ENCODE measurements at regions not wholly inside any gene's neighbourhood (a gene's known extent, or its start where the extent isn't known, plus 50 kb on each side); places are given as distances from the start of the nearest gene placed in this dataset.

DNA sequence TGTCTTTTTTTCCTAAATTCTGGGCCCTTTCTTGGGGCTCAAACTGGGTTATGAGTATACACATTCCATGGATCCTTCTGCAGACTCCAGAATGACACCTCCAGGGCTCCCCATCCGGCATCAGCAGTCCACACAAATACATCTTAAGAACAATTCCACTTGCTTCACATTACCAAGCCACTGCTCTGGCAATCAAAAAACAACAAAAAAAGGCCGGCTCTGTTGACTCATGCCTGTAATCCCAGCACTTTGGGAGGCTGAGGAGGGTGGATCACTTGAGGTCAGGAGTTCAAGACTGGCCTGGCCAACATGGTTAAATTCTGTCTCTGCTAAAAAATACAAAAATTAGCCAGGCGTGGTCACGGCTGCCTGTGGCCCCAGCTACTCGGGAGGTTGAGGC, 49.9 kb upstream of the LPP start:
- ChIA-PET POLR2A (no interaction called here), CTCF (no interaction called here)
- Mint-ChIP-seq H3K36me3 (peaks cover 7% of the 10 kb centered on the region), H3K9me3 (peaks cover 19% of the 10 kb centered on the region), H3K4me1 (peaks cover 20% of the 10 kb centered on the region), H3K4me3 (no peak overlapping the region), H3K27me3 (ENCODE audit: low read depth) (peaks cover 7% of the 10 kb centered on the region), H3K27ac (no peak overlapping the region)
- no peak for DNase-seq (ENCODE audit: low spot score)
- TF ChIP-seq ZNF396 (CRISPR knock-in tag; IDR thresholded peaks at IDR 0.05; ENCODE audit: borderline replicate concordance) (no peak), ELF4 (CRISPR knock-in tag; IDR thresholded peaks at IDR 0.05; ENCODE audit: low read depth) (no peak), MYBL2 (CRISPR knock-in tag; IDR thresholded peaks at IDR 0.05) (no peak), NR3C1 (CRISPR knock-in tag; conservative IDR thresholded peaks at IDR 0.05; ENCODE audit: low read depth) (no peak), RORB (CRISPR knock-in tag; IDR thresholded peaks at IDR 0.05) (no peak), PRRX2 (CRISPR knock-in tag; IDR thresholded peaks at IDR 0.05) (no peak), HMGA2 (CRISPR knock-in tag; IDR thresholded peaks at IDR 0.05) (no peak), SMAD3 (CRISPR knock-in tag; IDR thresholded peaks at IDR 0.05; ENCODE audit: borderline replicate concordance) (no peak)
- TF ChIP-seq, protein P1, sequence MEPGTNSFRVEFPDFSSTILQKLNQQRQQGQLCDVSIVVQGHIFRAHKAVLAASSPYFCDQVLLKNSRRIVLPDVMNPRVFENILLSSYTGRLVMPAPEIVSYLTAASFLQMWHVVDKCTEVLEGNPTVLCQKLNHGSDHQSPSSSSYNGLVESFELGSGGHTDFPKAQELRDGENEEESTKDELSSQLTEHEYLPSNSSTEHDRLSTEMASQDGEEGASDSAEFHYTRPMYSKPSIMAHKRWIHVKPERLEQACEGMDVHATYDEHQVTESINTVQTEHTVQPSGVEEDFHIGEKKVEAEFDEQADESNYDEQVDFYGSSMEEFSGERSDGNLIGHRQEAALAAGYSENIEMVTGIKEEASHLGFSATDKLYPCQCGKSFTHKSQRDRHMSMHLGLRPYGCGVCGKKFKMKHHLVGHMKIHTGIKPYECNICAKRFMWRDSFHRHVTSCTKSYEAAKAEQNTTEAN (CRISPR knock-in tag; IDR thresholded peaks at IDR 0.05): no peak
- TF ChIP-seq, protein P2, sequence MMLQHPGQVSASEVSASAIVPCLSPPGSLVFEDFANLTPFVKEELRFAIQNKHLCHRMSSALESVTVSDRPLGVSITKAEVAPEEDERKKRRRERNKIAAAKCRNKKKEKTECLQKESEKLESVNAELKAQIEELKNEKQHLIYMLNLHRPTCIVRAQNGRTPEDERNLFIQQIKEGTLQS (CRISPR knock-in tag; conservative IDR thresholded peaks at IDR 0.05): no peak
- TF ChIP-seq, protein P3, sequence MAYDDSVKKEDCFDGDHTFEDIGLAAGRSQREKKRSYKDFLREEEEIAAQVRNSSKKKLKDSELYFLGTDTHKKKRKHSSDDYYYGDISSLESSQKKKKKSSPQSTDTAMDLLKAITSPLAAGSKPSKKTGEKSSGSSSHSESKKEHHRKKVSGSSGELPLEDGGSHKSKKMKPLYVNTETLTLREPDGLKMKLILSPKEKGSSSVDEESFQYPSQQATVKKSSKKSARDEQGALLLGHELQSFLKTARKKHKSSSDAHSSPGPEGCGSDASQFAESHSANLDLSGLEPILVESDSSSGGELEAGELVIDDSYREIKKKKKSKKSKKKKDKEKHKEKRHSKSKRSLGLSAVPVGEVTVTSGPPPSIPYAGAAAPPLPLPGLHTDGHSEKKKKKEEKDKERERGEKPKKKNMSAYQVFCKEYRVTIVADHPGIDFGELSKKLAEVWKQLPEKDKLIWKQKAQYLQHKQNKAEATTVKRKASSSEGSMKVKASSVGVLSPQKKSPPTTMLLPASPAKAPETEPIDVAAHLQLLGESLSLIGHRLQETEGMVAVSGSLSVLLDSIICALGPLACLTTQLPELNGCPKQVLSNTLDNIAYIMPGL (CRISPR knock-in tag; IDR thresholded peaks at IDR 0.05): no peak
- TF ChIP-seq, protein P4, sequence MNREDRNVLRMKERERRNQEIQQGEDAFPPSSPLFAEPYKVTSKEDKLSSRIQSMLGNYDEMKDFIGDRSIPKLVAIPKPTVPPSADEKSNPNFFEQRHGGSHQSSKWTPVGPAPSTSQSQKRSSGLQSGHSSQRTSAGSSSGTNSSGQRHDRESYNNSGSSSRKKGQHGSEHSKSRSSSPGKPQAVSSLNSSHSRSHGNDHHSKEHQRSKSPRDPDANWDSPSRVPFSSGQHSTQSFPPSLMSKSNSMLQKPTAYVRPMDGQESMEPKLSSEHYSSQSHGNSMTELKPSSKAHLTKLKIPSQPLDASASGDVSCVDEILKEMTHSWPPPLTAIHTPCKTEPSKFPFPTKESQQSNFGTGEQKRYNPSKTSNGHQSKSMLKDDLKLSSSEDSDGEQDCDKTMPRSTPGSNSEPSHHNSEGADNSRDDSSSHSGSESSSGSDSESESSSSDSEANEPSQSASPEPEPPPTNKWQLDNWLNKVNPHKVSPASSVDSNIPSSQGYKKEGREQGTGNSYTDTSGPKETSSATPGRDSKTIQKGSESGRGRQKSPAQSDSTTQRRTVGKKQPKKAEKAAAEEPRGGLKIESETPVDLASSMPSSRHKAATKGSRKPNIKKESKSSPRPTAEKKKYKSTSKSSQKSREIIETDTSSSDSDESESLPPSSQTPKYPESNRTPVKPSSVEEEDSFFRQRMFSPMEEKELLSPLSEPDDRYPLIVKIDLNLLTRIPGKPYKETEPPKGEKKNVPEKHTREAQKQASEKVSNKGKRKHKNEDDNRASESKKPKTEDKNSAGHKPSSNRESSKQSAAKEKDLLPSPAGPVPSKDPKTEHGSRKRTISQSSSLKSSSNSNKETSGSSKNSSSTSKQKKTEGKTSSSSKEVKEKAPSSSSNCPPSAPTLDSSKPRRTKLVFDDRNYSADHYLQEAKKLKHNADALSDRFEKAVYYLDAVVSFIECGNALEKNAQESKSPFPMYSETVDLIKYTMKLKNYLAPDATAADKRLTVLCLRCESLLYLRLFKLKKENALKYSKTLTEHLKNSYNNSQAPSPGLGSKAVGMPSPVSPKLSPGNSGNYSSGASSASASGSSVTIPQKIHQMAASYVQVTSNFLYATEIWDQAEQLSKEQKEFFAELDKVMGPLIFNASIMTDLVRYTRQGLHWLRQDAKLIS (CRISPR knock-in tag; IDR thresholded peaks at IDR 0.05; ENCODE audit: borderline replicate concordance): no peak
- TF ChIP-seq, protein P5, sequence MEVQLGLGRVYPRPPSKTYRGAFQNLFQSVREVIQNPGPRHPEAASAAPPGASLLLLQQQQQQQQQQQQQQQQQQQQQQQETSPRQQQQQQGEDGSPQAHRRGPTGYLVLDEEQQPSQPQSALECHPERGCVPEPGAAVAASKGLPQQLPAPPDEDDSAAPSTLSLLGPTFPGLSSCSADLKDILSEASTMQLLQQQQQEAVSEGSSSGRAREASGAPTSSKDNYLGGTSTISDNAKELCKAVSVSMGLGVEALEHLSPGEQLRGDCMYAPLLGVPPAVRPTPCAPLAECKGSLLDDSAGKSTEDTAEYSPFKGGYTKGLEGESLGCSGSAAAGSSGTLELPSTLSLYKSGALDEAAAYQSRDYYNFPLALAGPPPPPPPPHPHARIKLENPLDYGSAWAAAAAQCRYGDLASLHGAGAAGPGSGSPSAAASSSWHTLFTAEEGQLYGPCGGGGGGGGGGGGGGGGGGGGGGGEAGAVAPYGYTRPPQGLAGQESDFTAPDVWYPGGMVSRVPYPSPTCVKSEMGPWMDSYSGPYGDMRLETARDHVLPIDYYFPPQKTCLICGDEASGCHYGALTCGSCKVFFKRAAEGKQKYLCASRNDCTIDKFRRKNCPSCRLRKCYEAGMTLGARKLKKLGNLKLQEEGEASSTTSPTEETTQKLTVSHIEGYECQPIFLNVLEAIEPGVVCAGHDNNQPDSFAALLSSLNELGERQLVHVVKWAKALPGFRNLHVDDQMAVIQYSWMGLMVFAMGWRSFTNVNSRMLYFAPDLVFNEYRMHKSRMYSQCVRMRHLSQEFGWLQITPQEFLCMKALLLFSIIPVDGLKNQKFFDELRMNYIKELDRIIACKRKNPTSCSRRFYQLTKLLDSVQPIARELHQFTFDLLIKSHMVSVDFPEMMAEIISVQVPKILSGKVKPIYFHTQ (CRISPR knock-in tag; IDR thresholded peaks at IDR 0.05): no peak
- no peak for ATAC-seq

Data from WTC11 (cell line).